MCF 10A (cell line): ENCODE measurements at regions not wholly inside any gene's neighbourhood (a gene's known extent, or its start where the extent isn't known, plus 50 kb on each side); places are given as distances from the start of the nearest gene placed in this dataset.

Experiments
- BruUV-seq: library from RNA; stranded (reverse); fragments of 400-500 nt; replicated peaks from 2 replicates; lab custom pipeline; 2021; lab: Mats Ljungman, UMichigan
- CTCF ChIA-PET: fragments of 300-600 bp; sonication (Branson Sonifier 250); formaldehyde crosslinking; extraction: SDS; loops from one replicate; lab custom pipeline; 2021; ENCODE audit warnings: antibody characterized with exemption, inconsistent platforms; lab: Yijun Ruan, JAX
- POLR2A ChIA-PET: fragments of 300-600, 350-650 bp; sonication (Branson Sonifier 250); formaldehyde crosslinking; extraction: SDS; loops from one replicate; lab custom pipeline; 2020; ENCODE audit warnings: antibody characterized with exemption, inconsistent platforms; lab: Yijun Ruan, JAX
- DNase-seq: peaks from one replicate; pipeline ENCODE4 v3.0.0-alpha.2; 2018; ENCODE audit not compliant: unreplicated experiment
- H3K27ac Mint-ChIP-seq: one replicate; pipeline ENCODE4 v1.8.0; 2022; ENCODE audit warnings: mild to moderate bottlenecking, low read depth, mixed read lengths; ENCODE audit not compliant: unreplicated experiment
- H3K27me3 Mint-ChIP-seq: one replicate; pipeline ENCODE4 v1.8.0; 2022; ENCODE audit warnings: mixed read lengths; ENCODE audit not compliant: insufficient read depth, unreplicated experiment
- H3K36me3 Mint-ChIP-seq: one replicate; pipeline ENCODE4 v1.8.0; 2022; ENCODE audit warnings: mild to moderate bottlenecking, moderate library complexity, mixed read lengths; ENCODE audit not compliant: insufficient read depth, unreplicated experiment
- H3K4me1 Mint-ChIP-seq: one replicate; pipeline ENCODE4 v1.8.0; 2022; ENCODE audit warnings: mixed read lengths; ENCODE audit not compliant: insufficient read depth, unreplicated experiment
- H3K4me3 Mint-ChIP-seq: one replicate; pipeline ENCODE4 v1.8.0; 2022; ENCODE audit warnings: mild to moderate bottlenecking, moderate library complexity, mixed read lengths; ENCODE audit not compliant: unreplicated experiment
- H3K9me3 Mint-ChIP-seq: one replicate; pipeline ENCODE4 v1.8.0; 2022; ENCODE audit warnings: mixed read lengths; ENCODE audit not compliant: unreplicated experiment
- CTCF ChIP-seq: fragments of 200-600 bp; IDR thresholded peaks from one replicate; pipeline ENCODE4 v1.8.0; 2022; ENCODE audit warnings: antibody characterized with exemption, mild to moderate bottlenecking; ENCODE audit not compliant: unreplicated experiment
- intact Hi-C: fragments of 100-400 bp; cut with micrococcal nuclease; formaldehyde crosslinking; loops from 2 replicates; pipeline ENCODE4 v1.14.1; 2022

- CTCF ChIA-PET = interaction anchor here (0.6 to 1.9 kb wide), 3 partner anchors 98 to 542 kb away, joined by 3 to 6 read pairs (median 3); no protein-coding TSS in a partner anchor
- TF ChIP-seq CTCF = no peak
- POLR2A ChIA-PET = no interaction called here
- H3K9me3 Mint-ChIP-seq = no peaks in the 10 kb centered on the region
- no peak overlapping the region for H3K27ac Mint-ChIP-seq
- no peaks in the 10 kb centered on the region for H3K36me3 Mint-ChIP-seq
- no peak for DNase-seq
- H3K27me3 Mint-ChIP-seq = no peaks in the 10 kb centered on the region
- H3K4me3 Mint-ChIP-seq = no peak overlapping the region
- no peaks in the 10 kb centered on the region for H3K4me1 Mint-ChIP-seq
- no TSS peak for BruUV-seq
- intact Hi-C loops = no loop called here
Observed at GRCh38 chr2:16481351-16481750, 184.3 kb downstream of the CYRIA start.

GRCh38 chr2:16479721-16480120 is 185.9 kb downstream of the CYRIA start:
- ChIA-PET CTCF (no interaction called here), POLR2A (no interaction called here)
- no peak overlapping the region for H3K4me3 Mint-ChIP-seq
- no TSS peak for BruUV-seq
- intact Hi-C loops = no loop called here
- no peaks in the 10 kb centered on the region for H3K36me3 Mint-ChIP-seq
- no peak for TF ChIP-seq CTCF
- no peaks in the 10 kb centered on the region for H3K4me1 Mint-ChIP-seq
- no peak overlapping the region for H3K27ac Mint-ChIP-seq
- no peaks in the 10 kb centered on the region for H3K9me3 Mint-ChIP-seq
- no peak for DNase-seq
- H3K27me3 Mint-ChIP-seq = no peaks in the 10 kb centered on the region

- H3K9me3 Mint-ChIP-seq = no peaks in the 10 kb centered on the region
- intact Hi-C loops = no loop called here
- ChIA-PET CTCF (interaction anchor here (0.7 to 2.0 kb wide), 6 partner anchors 8 to 539 kb away, joined by 3 to 7 read pairs (median 4); no protein-coding TSS in a partner anchor), POLR2A (no interaction called here)
- no peak overlapping the region for H3K27ac Mint-ChIP-seq
- no peaks in the 10 kb centered on the region for H3K4me1 Mint-ChIP-seq
- no peak overlapping the region for H3K4me3 Mint-ChIP-seq
- no peaks in the 10 kb centered on the region for H3K27me3 Mint-ChIP-seq
- peak; percentile 46 for DNase-seq
- TF ChIP-seq CTCF = no peak
- no TSS peak for BruUV-seq
- no peaks in the 10 kb centered on the region for H3K36me3 Mint-ChIP-seq
Observed at GRCh38 chr2:16478434-16479210, 187.0 kb downstream of the CYRIA start.

GRCh38 chr2:16477648-16478047 is 188.0 kb downstream of the CYRIA start:
- Mint-ChIP-seq H3K9me3 (no peaks in the 10 kb centered on the region), H3K36me3 (no peaks in the 10 kb centered on the region), H3K27ac (no peak overlapping the region), H3K4me3 (no peak overlapping the region), H3K4me1 (no peaks in the 10 kb centered on the region), H3K27me3 (no peaks in the 10 kb centered on the region)
- no peak for DNase-seq
- no TSS peak for BruUV-seq
- no peak for TF ChIP-seq CTCF
- POLR2A ChIA-PET = no interaction called here
- CTCF ChIA-PET = interaction anchor here (1.1 to 2.0 kb wide), 4 partner anchors 9 to 538 kb away, joined by 3 to 7 read pairs (median 5); no protein-coding TSS in a partner anchor
- intact Hi-C loops = no loop called here
